HG03103 (cell line): ENCODE measurements at regions not wholly inside any gene's neighbourhood (a gene's known extent, or its start where the extent isn't known, plus 50 kb on each side); places are given as distances from the start of the nearest gene placed in this dataset.

Experiments
- ATAC-seq: cut with Tn5 transposase; IDR thresholded peaks from one replicate; pipeline ENCODE4 v1.9.1; 2021; ENCODE audit warnings: low read depth; ENCODE audit not compliant: unreplicated experiment

- ATAC-seq, result no peak
Observed at GRCh38 chr2:191512874-191513273, 165.1 kb upstream of the NABP1 start.

- no peak for ATAC-seq
Observed at GRCh38 chr2:191514613-191515012, 163.3 kb upstream of the NABP1 start.

- no peak for ATAC-seq
Observed at GRCh38 chr2:191515551-191515950, 162.4 kb upstream of the NABP1 start.

GRCh38 chr2:191516260-191516659, 161.7 kb upstream of the NABP1 start:
- ATAC-seq, result no peak

GRCh38 chr2:191521608-191522208, 156.2 kb upstream of the NABP1 start:
- ATAC-seq, result no peak

GRCh38 chr2:191522478-191523120, 155.3 kb upstream of the NABP1 start:
- ATAC-seq, result no peak

- no peak for ATAC-seq
Observed at GRCh38 chr2:191526091-191526490, 151.8 kb upstream of the NABP1 start.

GRCh38 chr2:191526536-191526935, 151.4 kb upstream of the NABP1 start:
- no peak for ATAC-seq

- no peak for ATAC-seq
Observed at GRCh38 chr2:191526953-191527556, 150.9 kb upstream of the NABP1 start.

- no peak for ATAC-seq
Observed at GRCh38 chr2:191530618-191531017, 147.3 kb upstream of the NABP1 start.

GRCh38 chr2:191533693-191534180, 144.2 kb upstream of the NABP1 start:
- ATAC-seq, result no peak

- no peak for ATAC-seq
Observed at GRCh38 chr2:191537921-191538320, 140.0 kb upstream of the NABP1 start.

GRCh38 chr2:191538334-191538903, 139.5 kb upstream of the NABP1 start:
- no peak for ATAC-seq

GRCh38 chr2:191539068-191539467, 138.9 kb upstream of the NABP1 start:
- no peak for ATAC-seq

- no peak for ATAC-seq
Observed at GRCh38 chr2:191540681-191541080, 137.3 kb upstream of the NABP1 start.

- no peak for ATAC-seq
Observed at GRCh38 chr2:191543708-191544107, 134.2 kb upstream of the NABP1 start.

GRCh38 chr2:191544461-191545062, 133.4 kb upstream of the NABP1 start:
- no peak for ATAC-seq

- ATAC-seq, result no peak
Observed at GRCh38 chr2:191545361-191545760, 132.6 kb upstream of the NABP1 start.

GRCh38 chr2:191552066-191552465, 125.9 kb upstream of the NABP1 start:
- no peak for ATAC-seq

- ATAC-seq, result no peak
Observed at GRCh38 chr2:191554240-191554639, 123.7 kb upstream of the NABP1 start.

GRCh38 chr2:191555092-191555742, 122.7 kb upstream of the NABP1 start:
- peak; percentile 91 for ATAC-seq
